OCI-LY7 (cell line): ENCODE measurements at regions not wholly inside any gene's neighbourhood (a gene's known extent, or its start where the extent isn't known, plus 50 kb on each side); places are given as distances from the start of the nearest gene placed in this dataset.

Source experiments
- BruUV-seq: library from RNA; stranded (reverse); fragments of 400-500 nt; replicated peaks from 2 replicates; lab custom pipeline; 2021; lab: Mats Ljungman, UMichigan
- CTCF ChIA-PET: fragments of 300-600 bp; sonication (Branson Sonifier 250); formaldehyde crosslinking; loops from one replicate; lab custom pipeline; 2022; ENCODE audit warnings: antibody characterized with exemption; ENCODE audit not compliant: unreplicated experiment; lab: Charles Lee
- POLR2A ChIA-PET: fragments of 300-600 bp; sonication (Branson Sonifier 250); formaldehyde crosslinking; loops from one replicate; lab custom pipeline; 2022; ENCODE audit warnings: antibody characterized with exemption; lab: Charles Lee
- DNase-seq: peaks from one replicate; pipeline ENCODE4 v3.0.0-alpha.2; 2015; ENCODE audit warnings: low spot score
- H2AFZ ChIP-seq: fragments of 200-600 bp; sonication (generic), shearing (Covaris generic); 2 replicates; pipeline ENCODE4 v1.6.1; 2014; ENCODE audit warnings: mild to moderate bottlenecking, antibody characterized with exemption, low read length, moderate library complexity
- H3K27ac ChIP-seq: fragments of 200-600 bp; sonication (generic); 2 replicates; pipeline ENCODE4 v1.5.1; 2014; ENCODE audit warnings: mixed run types, low read depth, mild to moderate bottlenecking, moderate library complexity, low read length, inconsistent platforms; ENCODE audit not compliant: poor library complexity, severe bottlenecking
- H3K36me3 ChIP-seq: fragments of 200-600 bp; sonication (generic); 2 replicates; pipeline ENCODE4 v1.6.1; 2014; ENCODE audit warnings: mild to moderate bottlenecking, antibody characterized with exemption, low read length, moderate library complexity, mixed read lengths; ENCODE audit not compliant: insufficient read depth
- H3K4me1 ChIP-seq: fragments of 200-600 bp; sonication (generic); 2 replicates; pipeline ENCODE4 v1.5.1; 2014; ENCODE audit warnings: mild to moderate bottlenecking, low read length; ENCODE audit not compliant: insufficient read depth, poor library complexity, severe bottlenecking
- H3K4me2 ChIP-seq: fragments of 200-600 bp; sonication (generic); 2 replicates; pipeline ENCODE4 v1.6.1; 2014; ENCODE audit warnings: mild to moderate bottlenecking, low read length
- H3K4me3 ChIP-seq: fragments of 200-600 bp; sonication (generic); 2 replicates; pipeline ENCODE4 v1.5.1; 2014; ENCODE audit warnings: mild to moderate bottlenecking, low read depth, low read length; ENCODE audit not compliant: poor library complexity, severe bottlenecking
- H3K79me2 ChIP-seq: fragments of 200-600 bp; sonication (generic); 2 replicates; pipeline ENCODE4 v1.6.1; 2016; ENCODE audit warnings: low read depth, mild to moderate bottlenecking, low read length, moderate library complexity, mixed read lengths; ENCODE audit not compliant: insufficient read depth
- H3K9me2 ChIP-seq: fragments of 200-600 bp; sonication (generic); 2 replicates; pipeline ENCODE4 v1.6.1; 2016; ENCODE audit warnings: mild to moderate bottlenecking, low read length, mixed read lengths; ENCODE audit not compliant: insufficient read depth
- H3K9me3 ChIP-seq: fragments of 200-600 bp; sonication (generic); 2 replicates; pipeline ENCODE4 v1.6.1; 2014; ENCODE audit warnings: mild to moderate bottlenecking, mixed run types, low read length, mixed read lengths
- H4K20me1 ChIP-seq: fragments of 200-600 bp; sonication (generic); 2 replicates; pipeline ENCODE4 v1.6.1; 2014; ENCODE audit warnings: mild to moderate bottlenecking, antibody characterized with exemption, low read length, moderate library complexity, mixed read lengths; ENCODE audit not compliant: insufficient read depth
- CTCF ChIP-seq: fragments of 200-600 bp; sonication (generic); conservative IDR thresholded peaks from 2 replicates; pipeline ENCODE4 v1.5.1; 2014; ENCODE audit warnings: mild to moderate bottlenecking, antibody characterized with exemption, low read length, moderate library complexity, mixed read lengths
- EZH2phosphoT487 ChIP-seq: fragments of 200-600 bp; sonication (generic); IDR thresholded peaks from 2 replicates; pipeline ENCODE4 v1.6.1; 2018; ENCODE audit warnings: low read depth, borderline replicate concordance, mild to moderate bottlenecking, mixed run types, antibody characterized with exemption, low read length, moderate library complexity, mixed read lengths
- intact Hi-C: fragments of 100-400 bp; cut with micrococcal nuclease; formaldehyde crosslinking; loops from one replicate; pipeline ENCODE4 v1.10.0; 2022; ENCODE audit not compliant: unreplicated experiment

GRCh38 chr3:34359064-34359463 lies 560.6 kb downstream of the PDCD6IP start:
- no TSS peak for BruUV-seq
- Histone ChIP-seq H4K20me1 (no peaks in the 10 kb centered on the region), H3K79me2 (no peaks in the 10 kb centered on the region), H3K4me2 (no peak overlapping the region), H2AFZ (no peak overlapping the region), H3K36me3 (no peaks in the 10 kb centered on the region), H3K9me2 (no peaks in the 10 kb centered on the region), H3K9me3 (no peaks in the 10 kb centered on the region), H3K4me3 (no peak overlapping the region), H3K4me1 (no peaks in the 10 kb centered on the region), H3K27ac (no peak overlapping the region)
- POLR2A ChIA-PET, result no interaction called here
- no peak for TF ChIP-seq EZH2phosphoT487
- no peak for TF ChIP-seq CTCF
- intact Hi-C loops, result no loop called here
- CTCF ChIA-PET, result no interaction called here
- DNase-seq, result no peak

- no peak overlapping the region for H2AFZ ChIP-seq
- no peak overlapping the region for H3K4me3 ChIP-seq
- POLR2A ChIA-PET, result no interaction called here
- H3K27ac ChIP-seq, result no peak overlapping the region
- no peak for DNase-seq
- TF ChIP-seq EZH2phosphoT487 (no peak), CTCF (no peak)
- H3K4me2 ChIP-seq, result no peak overlapping the region
- no peaks in the 10 kb centered on the region for H4K20me1 ChIP-seq
- no peaks in the 10 kb centered on the region for H3K4me1 ChIP-seq
- CTCF ChIA-PET, result no interaction called here
- BruUV-seq, result no TSS peak
- H3K79me2 ChIP-seq, result no peaks in the 10 kb centered on the region
- intact Hi-C loops, result no loop called here
- no peaks in the 10 kb centered on the region for H3K36me3 ChIP-seq
- H3K9me2 ChIP-seq, result no peaks in the 10 kb centered on the region
- H3K9me3 ChIP-seq, result no peaks in the 10 kb centered on the region
Measured at GRCh38 chr3:34360713-34361112, 562.3 kb downstream of the PDCD6IP start.

GRCh38 chr3:34361921-34362320 lies 563.5 kb downstream of the PDCD6IP start:
- TF ChIP-seq CTCF, result no peak
- TF ChIP-seq EZH2phosphoT487, result no peak
- Histone ChIP-seq H3K36me3 (no peaks in the 10 kb centered on the region), H3K9me3 (no peaks in the 10 kb centered on the region), H3K9me2 (no peaks in the 10 kb centered on the region), H4K20me1 (no peaks in the 10 kb centered on the region), H3K27ac (no peak overlapping the region), H3K4me3 (no peak overlapping the region), H3K4me1 (no peaks in the 10 kb centered on the region), H3K79me2 (no peaks in the 10 kb centered on the region), H3K4me2 (no peak overlapping the region), H2AFZ (no peak overlapping the region)
- BruUV-seq, result no TSS peak
- intact Hi-C loops, result no loop called here
- ChIA-PET POLR2A (no interaction called here), CTCF (no interaction called here)
- no peak for DNase-seq
